ENCODE measurements at regions not wholly inside any gene's neighbourhood (a gene's known extent, or its start where the extent isn't known, plus 50 kb on each side); places are given as distances from the start of the nearest gene placed in this dataset.

- WGBS, 2 donors: 73 to 81% methylated on average over 4 of the region's 4 CpGs
- H3K4me1 ChIP-seq (ENCODE audit: control insufficient read depth in 2 of 2, insufficient read depth in 2 of 2, low read length in 1 of 2): no peaks in the 10 kb centered on the region
- no peak overlapping the region for H3K4me3 ChIP-seq (ENCODE audit: low read depth in 1 of 2, low read length in 2 of 2)
- no peaks in the 10 kb centered on the region for H3K9me3 ChIP-seq (ENCODE audit: control insufficient read depth in 2 of 2, insufficient read depth in 1 of 2, low read depth in 1 of 2, low read length in 1 of 2)
- no peaks in the 10 kb centered on the region for H3K36me3 ChIP-seq (ENCODE audit: control insufficient read depth in 2 of 2, insufficient read depth in 2 of 2, low read length in 1 of 2)
- no peaks in the 10 kb centered on the region for H3K27me3 ChIP-seq (ENCODE audit: control insufficient read depth in 1 of 2, insufficient read depth in 2 of 2, low read length in 2 of 2)
- H3K27ac ChIP-seq (ENCODE audit: low read depth in 2 of 2, low read length in 1 of 2): no peak overlapping the region
Observed at GRCh38 chr5:143569213-143569701, 165.8 kb upstream of the NR3C1 start.

GRCh38 chr5:143567583-143568504, 164.4 kb upstream of the NR3C1 start:
- H3K4me3 ChIP-seq (ENCODE audit: low read depth in 1 of 2, low read length in 2 of 2): no peak overlapping the region
- no peaks in the 10 kb centered on the region for H3K36me3 ChIP-seq (ENCODE audit: control insufficient read depth in 2 of 2, insufficient read depth in 2 of 2, low read length in 1 of 2)
- H3K27ac ChIP-seq (ENCODE audit: low read depth in 2 of 2, low read length in 1 of 2): no peak overlapping the region
- H3K27me3 ChIP-seq (ENCODE audit: control insufficient read depth in 1 of 2, insufficient read depth in 2 of 2, low read length in 2 of 2): no peaks in the 10 kb centered on the region
- WGBS, 2 donors: 89 to 94% methylated on average over 6 of the region's 6 CpGs
- no peaks in the 10 kb centered on the region for H3K4me1 ChIP-seq (ENCODE audit: control insufficient read depth in 2 of 2, insufficient read depth in 2 of 2, low read length in 1 of 2)
- H3K9me3 ChIP-seq (ENCODE audit: control insufficient read depth in 2 of 2, insufficient read depth in 1 of 2, low read depth in 1 of 2, low read length in 1 of 2): no peaks in the 10 kb centered on the region

- Histone ChIP-seq H3K27ac (ENCODE audit: low read depth in 2 of 2, low read length in 1 of 2) (no peak overlapping the region), H3K4me1 (ENCODE audit: control insufficient read depth in 2 of 2, insufficient read depth in 2 of 2, low read length in 1 of 2) (no peaks in the 10 kb centered on the region)
- 95 to 97% methylated on average over 2 of the region's 2 CpGs for WGBS, 2 donors
Observed at GRCh38 chr5:143566139-143566538, 162.7 kb upstream of the NR3C1 start.

GRCh38 chr5:143564417-143564816, 160.9 kb upstream of the NR3C1 start:
- Histone ChIP-seq H3K4me1 (ENCODE audit: control insufficient read depth in 2 of 2, insufficient read depth in 2 of 2, low read length in 1 of 2) (no peaks in the 10 kb centered on the region), H3K4me3 (ENCODE audit: low read depth in 1 of 2, low read length in 2 of 2) (no peak overlapping the region), H3K9me3 (ENCODE audit: control insufficient read depth in 2 of 2, insufficient read depth in 1 of 2, low read depth in 1 of 2, low read length in 1 of 2) (no peaks in the 10 kb centered on the region), H3K27me3 (ENCODE audit: control insufficient read depth in 1 of 2, insufficient read depth in 2 of 2, low read length in 2 of 2) (no peaks in the 10 kb centered on the region), H3K36me3 (ENCODE audit: control insufficient read depth in 2 of 2, insufficient read depth in 2 of 2, low read length in 1 of 2) (no peaks in the 10 kb centered on the region), H3K27ac (ENCODE audit: low read depth in 2 of 2, low read length in 1 of 2) (no peak overlapping the region)

More at GRCh38 chr5:143566139-143566538, 162.7 kb upstream of the NR3C1 start:
- Histone ChIP-seq H3K9me3 (ENCODE audit: control insufficient read depth in 2 of 2, insufficient read depth in 1 of 2, low read depth in 1 of 2, low read length in 1 of 2) (no peaks in the 10 kb centered on the region), H3K27me3 (ENCODE audit: control insufficient read depth in 1 of 2, insufficient read depth in 2 of 2, low read length in 2 of 2) (no peaks in the 10 kb centered on the region), H3K36me3 (ENCODE audit: control insufficient read depth in 2 of 2, insufficient read depth in 2 of 2, low read length in 1 of 2) (no peaks in the 10 kb centered on the region), H3K4me3 (ENCODE audit: low read depth in 1 of 2, low read length in 2 of 2) (no peak overlapping the region)

- Histone ChIP-seq H3K9me3 (ENCODE audit: control insufficient read depth in 2 of 2, insufficient read depth in 1 of 2, low read depth in 1 of 2, low read length in 1 of 2) (no peaks in the 10 kb centered on the region), H3K36me3 (ENCODE audit: control insufficient read depth in 2 of 2, insufficient read depth in 2 of 2, low read length in 1 of 2) (no peaks in the 10 kb centered on the region), H3K4me1 (ENCODE audit: control insufficient read depth in 2 of 2, insufficient read depth in 2 of 2, low read length in 1 of 2) (no peaks in the 10 kb centered on the region), H3K27ac (ENCODE audit: low read depth in 2 of 2, low read length in 1 of 2) (no peak overlapping the region), H3K4me3 (ENCODE audit: low read depth in 1 of 2, low read length in 2 of 2) (no peak overlapping the region), H3K27me3 (ENCODE audit: control insufficient read depth in 1 of 2, insufficient read depth in 2 of 2, low read length in 2 of 2) (no peaks in the 10 kb centered on the region)
- WGBS, 2 donors: 30 to 43% methylated on average over 4 of the region's 4 CpGs
Observed at GRCh38 chr5:143562935-143563334, 159.4 kb upstream of the NR3C1 start.

GRCh38 chr5:143561219-143561618, 157.7 kb upstream of the NR3C1 start:
- H3K4me3 ChIP-seq (ENCODE audit: low read depth in 1 of 2, low read length in 2 of 2): no peak overlapping the region
- no peaks in the 10 kb centered on the region for H3K36me3 ChIP-seq (ENCODE audit: control insufficient read depth in 2 of 2, insufficient read depth in 2 of 2, low read length in 1 of 2)
- H3K9me3 ChIP-seq (ENCODE audit: control insufficient read depth in 2 of 2, insufficient read depth in 1 of 2, low read depth in 1 of 2, low read length in 1 of 2): no peaks in the 10 kb centered on the region
- H3K4me1 ChIP-seq (ENCODE audit: control insufficient read depth in 2 of 2, insufficient read depth in 2 of 2, low read length in 1 of 2): no peaks in the 10 kb centered on the region
- H3K27me3 ChIP-seq (ENCODE audit: control insufficient read depth in 1 of 2, insufficient read depth in 2 of 2, low read length in 2 of 2): no peaks in the 10 kb centered on the region
- H3K27ac ChIP-seq (ENCODE audit: low read depth in 2 of 2, low read length in 1 of 2): no peak overlapping the region
- WGBS, 2 donors: 86 to 89% methylated on average over 4 of the region's 4 CpGs

- H3K36me3 ChIP-seq (ENCODE audit: control insufficient read depth in 2 of 2, insufficient read depth in 2 of 2, low read length in 1 of 2): no peaks in the 10 kb centered on the region
- H3K27me3 ChIP-seq (ENCODE audit: control insufficient read depth in 1 of 2, insufficient read depth in 2 of 2, low read length in 2 of 2): no peaks in the 10 kb centered on the region
- 83 to 85% methylated on average over 1 of the region's 1 CpG for WGBS, 2 donors
- no peaks in the 10 kb centered on the region for H3K4me1 ChIP-seq (ENCODE audit: control insufficient read depth in 2 of 2, insufficient read depth in 2 of 2, low read length in 1 of 2)
- no peak overlapping the region for H3K27ac ChIP-seq (ENCODE audit: low read depth in 2 of 2, low read length in 1 of 2)
- no peaks in the 10 kb centered on the region for H3K9me3 ChIP-seq (ENCODE audit: control insufficient read depth in 2 of 2, insufficient read depth in 1 of 2, low read depth in 1 of 2, low read length in 1 of 2)
- H3K4me3 ChIP-seq (ENCODE audit: low read depth in 1 of 2, low read length in 2 of 2): no peak overlapping the region
Observed at GRCh38 chr5:143560378-143560777, 156.9 kb upstream of the NR3C1 start.

GRCh38 chr5:143559586-143560109, 156.2 kb upstream of the NR3C1 start:
- no peaks in the 10 kb centered on the region for H3K36me3 ChIP-seq (ENCODE audit: control insufficient read depth in 2 of 2, insufficient read depth in 2 of 2, low read length in 1 of 2)
- 96% methylated on average over 1 of the region's 1 CpG for WGBS, 2 donors

GRCh38 chr5:143558048-143558447, 154.6 kb upstream of the NR3C1 start:
- H3K4me1 ChIP-seq (ENCODE audit: control insufficient read depth in 2 of 2, insufficient read depth in 2 of 2, low read length in 1 of 2): no peaks in the 10 kb centered on the region
- no peak overlapping the region for H3K4me3 ChIP-seq (ENCODE audit: low read depth in 1 of 2, low read length in 2 of 2)
- 95 to 100% methylated on average over 1 of the region's 1 CpG for WGBS, 2 donors
- H3K36me3 ChIP-seq (ENCODE audit: control insufficient read depth in 2 of 2, insufficient read depth in 2 of 2, low read length in 1 of 2): no peaks in the 10 kb centered on the region
- no peaks in the 10 kb centered on the region for H3K27me3 ChIP-seq (ENCODE audit: control insufficient read depth in 1 of 2, insufficient read depth in 2 of 2, low read length in 2 of 2)
- no peak overlapping the region for H3K27ac ChIP-seq (ENCODE audit: low read depth in 2 of 2, low read length in 1 of 2)
- no peaks in the 10 kb centered on the region for H3K9me3 ChIP-seq (ENCODE audit: control insufficient read depth in 2 of 2, insufficient read depth in 1 of 2, low read depth in 1 of 2, low read length in 1 of 2)

More at GRCh38 chr5:143559586-143560109, 156.2 kb upstream of the NR3C1 start:
- H3K27me3 ChIP-seq (ENCODE audit: control insufficient read depth in 1 of 2, insufficient read depth in 2 of 2, low read length in 2 of 2): no peaks in the 10 kb centered on the region
- no peaks in the 10 kb centered on the region for H3K4me1 ChIP-seq (ENCODE audit: control insufficient read depth in 2 of 2, insufficient read depth in 2 of 2, low read length in 1 of 2)
- no peaks in the 10 kb centered on the region for H3K9me3 ChIP-seq (ENCODE audit: control insufficient read depth in 2 of 2, insufficient read depth in 1 of 2, low read depth in 1 of 2, low read length in 1 of 2)
- no peak overlapping the region for H3K27ac ChIP-seq (ENCODE audit: low read depth in 2 of 2, low read length in 1 of 2)
- no peak overlapping the region for H3K4me3 ChIP-seq (ENCODE audit: low read depth in 1 of 2, low read length in 2 of 2)

Data from esophagus (tissue), 2 donors.